ENCODE measurements at regions not wholly inside any gene's neighbourhood (a gene's known extent, or its start where the extent isn't known, plus 50 kb on each side); places are given as distances from the start of the nearest gene placed in this dataset.

GRCh38 chr3:120506076-120506827 lies 55.5 kb upstream of the FSTL1 start:
- intact Hi-C loops (cut with micrococcal nuclease; ENCODE audit: unreplicated experiment) (loop anchor here (5.0 kb wide), 1 partner anchor 89 kb away; no protein-coding TSS in a partner anchor), in situ Hi-C loops (cut with MboI) (no loop called here)
- no peak for FAIRE-seq
- no TSS peak for BruUV-seq (replicated peaks)
- RAD21 ChIA-PET (ENCODE audit: unreplicated experiment), result no interaction called here
- ATAC-seq, result no peak
- Histone ChIP-seq H3K9me3 (replicated peaks; ENCODE audit: control insufficient read depth, insufficient read depth, low read length) (no peaks in the 10 kb centered on the region), H3K4me3 (no peak overlapping the region), H2AFZ (ENCODE audit: control insufficient read depth, low read depth, low read length) (no peak overlapping the region), H3K79me2 (ENCODE audit: control insufficient read depth, insufficient read depth, low read length) (no peaks in the 10 kb centered on the region), H3K9ac (ENCODE audit: control insufficient read depth, insufficient read depth, low read length) (no peak overlapping the region), H3K27ac (ENCODE audit: control insufficient read depth, insufficient read depth) (no peak overlapping the region), H3K36me3 (ENCODE audit: control insufficient read depth in 2 of 2, insufficient read depth in 2 of 2, low read length in 1 of 2) (no peaks in the 10 kb centered on the region), H3K4me1 (ENCODE audit: control insufficient read depth, insufficient read depth, low read length) (no peaks in the 10 kb centered on the region), H3K27me3 (replicated peaks in 1 of 2; ENCODE audit: control insufficient read depth in 2 of 2, insufficient read depth in 2 of 2, low read length in 1 of 2) (no peaks in the 10 kb centered on the region; a peak in 1 of 4 replicates), H3K4me2 (ENCODE audit: control insufficient read depth, insufficient read depth) (no peak overlapping the region), H4K20me1 (ENCODE audit: control insufficient read depth, insufficient read depth) (no peaks in the 10 kb centered on the region)
- 17% methylated on average over 5 of the region's 5 CpGs for WGBS (ENCODE audit: insufficient coverage, insufficient replicate concordance, low lambda C conversion rate, missing lambda C conversion rate)
- SMC1A ChIA-PET (ENCODE audit: uncharacterized antibody, unreplicated experiment), result interaction anchor here (0.6 to 1.6 kb wide), 2 partner anchors 88 to 117 kb away, joined by 3 to 5 read pairs; no protein-coding TSS in a partner anchor
- POLR2A ChIA-PET, result no interaction called here
- DNase-seq (ENCODE audit: low read depth, low spot score), result no peak
- CTCF ChIA-PET, result interaction anchor here (1.0 to 1.1 kb wide), 2 partner anchors 50 to 89 kb away, joined by 3 read pairs; no protein-coding TSS in a partner anchor
- TF ChIP-seq CTCF (IDR thresholded peaks at IDR 0.05 in 2 of 3, conservative IDR thresholded peaks at IDR 0.05 in 1 of 3; ENCODE audit: control insufficient read depth in 2 of 3, extremely low read depth in 1 of 3, insufficient read depth in 1 of 3, low read depth in 3 of 3, low read length in 3 of 3) (no peak), YBX1 (IDR thresholded peaks at IDR 0.05) (no peak), STAT1 (conservative IDR thresholded peaks at IDR 0.05) (no peak), NR2C2 (IDR thresholded peaks at IDR 0.05; ENCODE audit: borderline replicate concordance, control insufficient read depth, insufficient read length, low read depth) (no peak), ZSCAN29 (IDR thresholded peaks at IDR 0.05) (no peak), ZBTB4 (CRISPR knock-in tag; IDR thresholded peaks at IDR 0.05) (no peak), MTA2 (IDR thresholded peaks at IDR 0.05; ENCODE audit: low read depth) (no peak), DPF2 (IDR thresholded peaks at IDR 0.05) (no peak), CUX1 (IDR thresholded peaks at IDR 0.05; ENCODE audit: insufficient replicate concordance, low read depth, low read length) (no peak), E2F4 (IDR thresholded peaks at IDR 0.05; ENCODE audit: low read depth, low read length) (no peak), SPI1 (IDR thresholded peaks at IDR 0.05; ENCODE audit: borderline replicate concordance, insufficient read depth, low read depth, low read length) (no peak), IKZF1 (conservative IDR thresholded peaks at IDR 0.05) (no peak)
